Stimulated activated CD4-positive, alpha-beta T cell treated with anti-CD3 and anti-CD28 coated beads, TNF-alpha, amount 100 ng/mL, for 48 hours (primary cell): ENCODE measurements at regions not wholly inside any gene's neighbourhood (a gene's known extent, or its start where the extent isn't known, plus 50 kb on each side); places are given as distances from the start of the nearest gene placed in this dataset.

Experiments
- DNase-seq, 3 donors: peaks; one replicate each; pipeline ENCODE4 v3.0.0-alpha.2; 2020; ENCODE audit warnings: low read depth in 3 of 3

- DNase-seq = no peak
Measured at GRCh38 chr2:129763190-129763846, 216.1 kb upstream of the RAB6C start.

GRCh38 chr2:129763966-129764365, 215.5 kb upstream of the RAB6C start:
- DNase-seq = no peak

GRCh38 chr2:129764376-129765325, 214.8 kb upstream of the RAB6C start:
- no peak for DNase-seq

- DNase-seq = no peak
Measured at GRCh38 chr2:129765326-129765677, 214.2 kb upstream of the RAB6C start.

- DNase-seq = no peak
Measured at GRCh38 chr2:129765678-129766351, 213.7 kb upstream of the RAB6C start.

- DNase-seq = no peak
Measured at GRCh38 chr2:129766374-129766993, 213.0 kb upstream of the RAB6C start.

GRCh38 chr2:129767346-129768035, 212.0 kb upstream of the RAB6C start:
- DNase-seq = no peak

- no peak for DNase-seq
Measured at GRCh38 chr2:129768036-129768386, 211.5 kb upstream of the RAB6C start.

- no peak for DNase-seq
Measured at GRCh38 chr2:129768485-129769184, 210.8 kb upstream of the RAB6C start.

- DNase-seq = no peak
Measured at GRCh38 chr2:129769185-129769991, 210.1 kb upstream of the RAB6C start.

GRCh38 chr2:129771418-129772189, 207.9 kb upstream of the RAB6C start:
- no peak for DNase-seq

GRCh38 chr2:129772190-129772579, 207.3 kb upstream of the RAB6C start:
- DNase-seq = no peak

- no peak for DNase-seq
Measured at GRCh38 chr2:129775952-129776653, 203.4 kb upstream of the RAB6C start.

- DNase-seq = no peak
Measured at GRCh38 chr2:129777146-129777545, 202.3 kb upstream of the RAB6C start.

- no peak for DNase-seq
Measured at GRCh38 chr2:129777762-129778583, 201.5 kb upstream of the RAB6C start.

GRCh38 chr2:129778584-129778877, 200.9 kb upstream of the RAB6C start:
- no peak for DNase-seq

- DNase-seq = no peak
Measured at GRCh38 chr2:129779783-129780182, 199.7 kb upstream of the RAB6C start.
